ENCODE measurements at regions not wholly inside any gene's neighbourhood (a gene's known extent, or its start where the extent isn't known, plus 50 kb on each side); places are given as distances from the start of the nearest gene placed in this dataset.

- TF ChIP-seq CAMTA2 (CRISPR knock-in tag; IDR thresholded peaks at IDR 0.05; ENCODE audit: borderline replicate concordance): no peak
- no peak for TF ChIP-seq SNAPC4 (CRISPR knock-in tag; IDR thresholded peaks at IDR 0.05)
- no peak for TF ChIP-seq ZNF260 (CRISPR knock-in tag; IDR thresholded peaks at IDR 0.05; ENCODE audit: borderline replicate concordance, low read depth)
These were observed 97.2 kb upstream of the KCNJ18 start (continued) for GRCh38 chr17:21595086-21595485.

GRCh38 chr17:21602176-21602575 is 90.1 kb upstream of the KCNJ18 start:
- BruUV-seq (replicated peaks): no TSS peak
- ChIA-PET CTCF (ENCODE audit: low intra/inter-chr PET ratio, low total read pairs) (no interaction called here), POLR2A (no interaction called here)
- no peaks in the 10 kb centered on the region for H4K20me1 ChIP-seq (ENCODE audit: insufficient read depth, low read length)
- no peaks in the 10 kb centered on the region for H3K4me1 ChIP-seq (ENCODE audit: insufficient read depth, low read length)
- intact Hi-C loops (cut with micrococcal nuclease; ENCODE audit: unreplicated experiment) (no loop called here), in situ Hi-C loops (cut with HindIII; ENCODE audit: extremely low pct_ligation_motif_present, low pct_unique_long_range_greater_than_20kb) (no loop called here)
- DNase-seq (ENCODE audit: low spot score) (no peak), ATAC-seq (no peak), FAIRE-seq (no peak)
- TF ChIP-seq CREB1 (IDR thresholded peaks at IDR 0.05): no peak
- no peak for TF ChIP-seq CREB1 (CRISPR knock-in tag; IDR thresholded peaks at IDR 0.05)
- TF ChIP-seq TEAD2 (CRISPR knock-in tag; IDR thresholded peaks at IDR 0.05): no peak
- no peak for TF ChIP-seq ZNF326 (CRISPR knock-in tag; IDR thresholded peaks at IDR 0.05; ENCODE audit: borderline replicate concordance)
- no peak for TF ChIP-seq FOXC1 (CRISPR knock-in tag; IDR thresholded peaks at IDR 0.05; ENCODE audit: borderline replicate concordance)
- no peak for TF ChIP-seq NBN (conservative IDR thresholded peaks at IDR 0.05)
- no peak for TF ChIP-seq ZNF574 (CRISPR knock-in tag; IDR thresholded peaks at IDR 0.05)
- no peak for TF ChIP-seq E2F2 (CRISPR knock-in tag; IDR thresholded peaks at IDR 0.05; ENCODE audit: borderline replicate concordance)
- TF ChIP-seq FOXK1 (CRISPR knock-in tag; IDR thresholded peaks at IDR 0.05; ENCODE audit: borderline replicate concordance, low read depth): no peak
- no peak for TF ChIP-seq HNF4G (IDR thresholded peaks at IDR 0.05; ENCODE audit: borderline replicate concordance, low read depth, low read length)
- no peak for TF ChIP-seq HNF4G (CRISPR knock-in tag; IDR thresholded peaks at IDR 0.05; ENCODE audit: borderline replicate concordance, low read depth)
- no peak overlapping the region for H3K9ac ChIP-seq (ENCODE audit: insufficient read depth, low read depth, low read length)
- H3K27me3 ChIP-seq (ENCODE audit: control insufficient read depth in 1 of 2, insufficient read depth in 2 of 2, low read length in 2 of 2): no peaks in the 10 kb centered on the region; a peak in 1 of 5 replicates
- no peaks in the 10 kb centered on the region for H3K36me3 ChIP-seq (replicated peaks in 1 of 2; ENCODE audit: control insufficient read depth in 1 of 2, insufficient read depth in 2 of 2, low read length in 2 of 2)
- no peak overlapping the region for H3K4me2 ChIP-seq (ENCODE audit: low read depth, low read length)
- WGBS (ENCODE audit: low lambda C conversion rate): 14% methylated on average over 2 of the region's 5 CpGs
- H3K4me3 ChIP-seq (replicated peaks in 1 of 3; ENCODE audit: insufficient read depth in 1 of 3, low read depth in 2 of 3, low read length in 3 of 3): no peak overlapping the region
- no peaks in the 10 kb centered on the region for H3K9me3 ChIP-seq (ENCODE audit: low read length)
- no peak overlapping the region for H3K27ac ChIP-seq (ENCODE audit: extremely low read length, insufficient read depth, low read length)
- no peaks in the 10 kb centered on the region for H3K79me2 ChIP-seq (ENCODE audit: insufficient read depth, low read length)
- H2AFZ ChIP-seq (ENCODE audit: low read length): no peak overlapping the region

All from HepG2 (cell line).